NCI-H82 (cell line): ENCODE measurements at regions not wholly inside any gene's neighbourhood (a gene's known extent, or its start where the extent isn't known, plus 50 kb on each side); places are given as distances from the start of the nearest gene placed in this dataset.
A peak's percentile ranks its signal among the peaks of the same experiment; 100 is the strongest.
"Not testable (repeated sequence)": the region's sequence is repeated elsewhere in the genome, so short reads cannot be mapped to it uniquely, and the experiment has no call there.

ENCODE experiments used
- DNase-seq: peaks from one replicate; lab custom pipeline; 2025; lab: John Stamatoyannopoulos, UW

GRCh38 chr4:169934794-169935429, 91.3 kb downstream of the MFAP3L start:
- DNase-seq, result no peak

GRCh38 chr4:169933531-169933930, 92.7 kb downstream of the MFAP3L start:
- DNase-seq, result peak; percentile 22

- no peak for DNase-seq
Measured at GRCh38 chr4:169931964-169932363, 94.2 kb downstream of the MFAP3L start.

- DNase-seq, result not testable (repeated sequence)
Measured at GRCh38 chr4:169930755-169931154, 95.4 kb downstream of the MFAP3L start.

GRCh38 chr4:169927280-169927679, 98.9 kb downstream of the MFAP3L start:
- DNase-seq, result no peak

- no peak for DNase-seq
Measured at GRCh38 chr4:169925678-169926077, 100.5 kb downstream of the MFAP3L start.

- no peak for DNase-seq
Measured at GRCh38 chr4:169922632-169923276, 103.4 kb downstream of the MFAP3L start.

GRCh38 chr4:169921732-169922131, 104.5 kb downstream of the MFAP3L start:
- no peak for DNase-seq

- no peak for DNase-seq
Measured at GRCh38 chr4:169921237-169921636, 105.0 kb downstream of the MFAP3L start.

- not testable (repeated sequence) for DNase-seq
Measured at GRCh38 chr4:169919194-169920124, 106.7 kb downstream of the MFAP3L start.

- DNase-seq, result no peak
Measured at GRCh38 chr4:169915545-169915944, 110.7 kb downstream of the MFAP3L start.

GRCh38 chr4:169914866-169915265, 111.3 kb downstream of the MFAP3L start:
- no peak for DNase-seq

GRCh38 chr4:169912996-169913395, 113.2 kb downstream of the MFAP3L start:
- no peak for DNase-seq

GRCh38 chr4:169909897-169910296, 116.3 kb downstream of the MFAP3L start:
- DNase-seq, result no peak

GRCh38 chr4:169909479-169909878, 116.7 kb downstream of the MFAP3L start:
- DNase-seq, result no peak

GRCh38 chr4:169907705-169908104, 118.5 kb downstream of the MFAP3L start:
- peak; percentile 13 for DNase-seq

- DNase-seq, result no peak
Measured at GRCh38 chr4:169906821-169907220, 119.4 kb downstream of the MFAP3L start.

- no peak for DNase-seq
Measured at GRCh38 chr4:169906104-169906503, 120.1 kb downstream of the MFAP3L start.

- DNase-seq, result peak; percentile 16
Measured at GRCh38 chr4:169902658-169903345, 123.4 kb downstream of the MFAP3L start.

- no peak for DNase-seq
Measured at GRCh38 chr4:169900241-169900845, 125.9 kb downstream of the MFAP3L start.

- DNase-seq, result no peak
Measured at GRCh38 chr4:169899295-169899694, 126.9 kb downstream of the MFAP3L start.

GRCh38 chr4:169898095-169898494, 128.1 kb downstream of the MFAP3L start:
- DNase-seq, result peak; percentile 39
